Dedifferentiated amniotic fluid mesenchymal stem cell (primary cell): ENCODE measurements at regions not wholly inside any gene's neighbourhood (a gene's known extent, or its start where the extent isn't known, plus 50 kb on each side); places are given as distances from the start of the nearest gene placed in this dataset.

Experiments used
- DNase-seq: peaks from one replicate; pipeline ENCODE4 v3.0.0-alpha.2; 2016; ENCODE audit errors: extremely low spot score

GRCh38 chr6:104574135-104574750 is 285.5 kb downstream of the HACE1 start:
- DNase-seq = no peak

- DNase-seq = no peak
These were observed 286.4 kb downstream of the HACE1 start for GRCh38 chr6:104573350-104573749.

GRCh38 chr6:104572901-104573300 is 286.8 kb downstream of the HACE1 start:
- no peak for DNase-seq

DNA sequence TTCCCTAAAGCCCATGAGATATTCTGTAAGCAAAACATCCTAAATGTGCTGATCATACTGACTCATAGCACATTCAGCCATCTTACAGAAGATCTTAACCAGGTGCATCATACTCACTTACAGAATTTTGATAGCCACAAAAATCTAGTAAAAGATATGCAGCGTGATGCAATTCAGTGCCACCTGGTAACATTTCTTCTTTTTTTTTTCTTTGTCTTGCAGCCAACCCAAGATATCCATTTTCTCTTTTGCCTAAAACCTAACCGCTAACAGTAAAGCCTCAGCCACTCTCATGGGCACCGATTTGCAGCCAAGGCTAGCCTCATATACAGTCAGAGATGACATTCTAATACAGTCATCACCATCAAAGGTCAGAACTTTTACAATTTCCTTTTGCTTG is 293.3 kb downstream of the HACE1 start:
- DNase-seq = no peak

DNA sequence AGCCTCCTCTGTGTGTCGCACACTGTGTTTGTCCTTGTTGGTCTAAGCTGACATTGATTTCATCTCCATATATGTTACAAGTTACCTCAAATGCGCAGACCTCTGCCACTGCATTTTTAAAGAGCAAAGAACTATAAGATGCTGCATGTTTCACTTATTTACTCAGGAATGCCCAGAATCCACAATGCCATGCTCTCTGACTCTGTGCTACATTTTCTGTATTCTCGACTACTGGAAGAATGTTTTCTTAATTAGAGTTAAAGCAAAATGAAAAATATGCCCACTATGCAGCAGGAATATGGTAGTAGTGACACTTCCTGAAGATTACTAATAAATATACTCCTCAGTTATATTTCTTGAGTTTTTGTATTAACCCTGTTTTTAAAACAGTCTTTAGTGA is 296.4 kb downstream of the HACE1 start:
- DNase-seq = no peak

DNA sequence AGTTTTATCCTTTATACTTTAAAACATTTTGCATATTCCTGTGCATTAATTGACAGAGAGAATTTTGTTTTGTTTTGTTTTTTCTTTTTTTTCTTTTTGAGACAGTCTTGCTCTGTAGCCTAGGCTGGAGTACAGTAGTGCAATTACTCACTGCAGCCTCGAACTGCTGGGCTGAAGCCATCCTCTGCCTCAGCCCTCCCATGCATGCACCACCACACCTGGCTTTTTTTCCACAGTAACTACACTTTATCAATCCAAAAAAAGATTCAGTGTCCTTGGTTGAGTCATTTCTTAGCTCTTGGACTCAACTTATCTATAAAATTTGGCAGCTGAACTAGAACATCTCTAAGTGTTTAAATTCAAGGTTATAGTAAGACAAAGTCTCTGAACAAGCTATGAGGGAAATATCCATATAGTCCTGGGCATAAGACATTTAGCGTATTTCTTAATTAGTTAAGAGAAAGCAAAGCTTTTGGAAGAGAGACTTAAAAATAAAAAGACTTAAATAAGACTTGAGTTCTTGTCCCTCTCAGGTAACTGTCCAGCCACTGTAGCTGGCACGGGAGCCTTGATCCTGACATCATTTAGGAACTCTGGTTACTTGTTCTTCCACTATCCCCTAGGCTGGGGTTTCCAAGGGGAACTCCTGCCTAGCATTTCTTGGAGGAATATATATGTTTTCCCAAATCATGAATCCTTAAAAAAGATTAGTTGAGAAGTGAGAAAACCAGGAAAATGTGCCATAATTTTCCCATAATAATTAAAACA is 300.1 kb downstream of the HACE1 start:
- DNase-seq = no peak

- DNase-seq = peak; percentile 21
These were observed 301.0 kb downstream of the HACE1 start for GRCh38 chr6:104558746-104559145.

DNA sequence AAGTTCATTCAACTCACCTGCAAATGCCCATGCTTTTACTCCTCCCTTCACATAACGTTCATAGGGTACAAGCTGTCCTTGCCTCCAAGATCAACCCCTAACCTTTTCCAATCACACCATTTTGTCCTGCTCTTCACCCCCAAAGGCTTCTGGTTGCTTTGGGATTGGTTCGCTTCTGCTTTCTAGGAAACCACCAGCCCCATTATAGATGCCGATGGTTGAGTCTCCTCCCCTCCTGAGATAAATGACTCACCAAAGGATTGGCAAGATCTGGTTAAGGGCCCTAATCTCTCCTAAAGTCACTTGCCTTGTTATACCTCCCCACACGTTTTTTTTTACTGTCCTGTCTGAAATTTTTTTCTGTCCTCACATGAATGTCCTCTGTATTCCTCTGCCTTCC is 311.4 kb downstream of the HACE1 start:
- DNase-seq = no peak

DNA sequence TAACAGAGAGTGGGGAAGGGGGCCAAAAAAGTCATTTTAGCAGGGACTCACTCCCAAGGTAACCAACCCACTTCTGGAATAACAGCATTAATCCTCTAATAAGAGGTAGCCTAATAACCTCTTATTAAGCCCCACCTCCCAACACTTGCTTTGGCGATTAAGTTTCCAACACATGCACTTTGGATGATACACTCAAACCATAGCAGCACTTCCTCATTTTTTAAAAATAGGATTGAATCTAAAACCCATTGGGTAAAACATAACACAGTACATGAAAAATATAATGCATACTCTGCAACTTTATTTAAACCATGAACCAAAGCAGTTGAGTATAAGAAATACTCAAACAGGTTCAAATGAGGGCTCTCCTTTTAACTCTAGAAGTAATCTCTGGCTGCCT is 318.3 kb downstream of the HACE1 start:
- no peak for DNase-seq

- DNase-seq = peak; percentile 84
These were observed 319.0 kb downstream of the HACE1 start for GRCh38 chr6:104540743-104541142.

GRCh38 chr6:104539173-104539572 is 320.5 kb downstream of the HACE1 start:
- no peak for DNase-seq

GRCh38 chr6:104537872-104538271 is 321.8 kb downstream of the HACE1 start:
- no peak for DNase-seq

- peak; percentile 89 for DNase-seq
These were observed 322.5 kb downstream of the HACE1 start for GRCh38 chr6:104537180-104537579.

GRCh38 chr6:104532462-104532861 is 327.3 kb downstream of the HACE1 start:
- DNase-seq = no peak

GRCh38 chr6:104531646-104532045 is 328.1 kb downstream of the HACE1 start:
- no peak for DNase-seq

DNA sequence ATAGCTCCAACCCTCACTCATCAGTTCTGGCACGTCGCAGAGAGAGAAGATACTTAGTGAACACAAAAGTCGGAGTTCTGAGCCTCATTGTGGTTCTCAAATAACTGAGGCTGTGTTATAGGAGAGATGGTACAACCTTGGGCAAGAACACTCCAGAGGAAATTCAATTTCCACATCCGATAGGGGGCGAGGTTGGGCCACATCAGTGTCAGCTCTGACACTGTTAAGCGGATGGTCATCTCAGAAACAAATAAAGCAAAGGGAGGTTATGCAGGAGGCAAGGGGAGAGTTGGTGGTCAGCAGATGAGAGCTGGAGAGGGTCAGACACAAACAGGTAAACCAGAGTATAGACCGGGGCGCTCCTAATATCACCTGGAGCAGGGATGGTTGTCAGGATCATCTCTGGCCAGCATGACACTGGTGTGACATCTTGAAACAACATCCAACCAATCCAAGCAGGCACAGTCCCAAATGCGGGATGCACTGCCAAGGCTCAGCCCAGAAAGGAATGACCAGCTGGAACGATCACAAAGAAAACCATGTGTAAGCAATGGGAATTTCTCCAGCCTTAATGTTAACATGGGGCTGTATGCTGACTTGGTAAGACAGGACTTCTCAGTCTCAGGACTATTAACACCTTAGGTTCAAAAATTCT is 331.8 kb downstream of the HACE1 start:
- DNase-seq = no peak

GRCh38 chr6:104527311-104527710 is 332.4 kb downstream of the HACE1 start:
- no peak for DNase-seq

GRCh38 chr6:104526376-104526775 is 333.3 kb downstream of the HACE1 start:
- DNase-seq = no peak

GRCh38 chr6:104525677-104526322 is 333.9 kb downstream of the HACE1 start:
- peak; percentile 76 for DNase-seq

- no peak for DNase-seq
These were observed 337.2 kb downstream of the HACE1 start for GRCh38 chr6:104522533-104522932.

DNA sequence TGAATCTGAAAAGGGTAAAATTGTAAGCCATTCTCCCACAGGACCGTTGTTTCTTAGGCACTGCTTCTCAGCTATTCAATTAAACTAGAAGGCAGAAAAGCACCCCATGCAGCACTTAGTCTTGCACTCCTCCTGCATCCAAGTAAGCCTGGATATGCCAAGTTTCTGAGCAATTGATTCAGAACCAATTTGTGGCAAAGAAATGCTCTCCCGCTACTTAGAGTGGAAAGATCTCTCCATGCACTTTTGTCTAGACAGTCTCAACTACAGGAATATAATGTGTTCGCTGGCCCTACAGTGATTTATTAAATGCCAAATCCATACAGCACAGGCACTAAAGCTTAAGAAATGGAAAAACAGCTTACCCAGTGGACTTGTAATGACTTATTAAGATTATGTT is 338.5 kb downstream of the HACE1 start:
- DNase-seq = no peak

GRCh38 chr6:104519566-104519965 is 340.2 kb downstream of the HACE1 start:
- DNase-seq = no peak

- no peak for DNase-seq
These were observed 350.4 kb downstream of the HACE1 start for GRCh38 chr6:104509355-104509754.
